Liver (tissue), 8 donors: ENCODE measurements at regions not wholly inside any gene's neighbourhood (a gene's known extent, or its start where the extent isn't known, plus 50 kb on each side); places are given as distances from the start of the nearest gene placed in this dataset.

Experiments used
- DNase-seq: peaks from one replicate; pipeline ENCODE4 v3.0.0-alpha.2; 2017; ENCODE audit warnings: low spot score
- H3K27ac ChIP-seq, 2 donors: one replicate each; pipeline ENCODE4 v1.7.0; 2013; ENCODE audit warnings: inconsistent platforms in 2 of 2, low read length in 2 of 2, control low read depth in 1 of 2, low read depth in 1 of 2, mild to moderate bottlenecking in 1 of 2
- H3K27me3 ChIP-seq, 4 donors: one replicate each; pipeline versions ENCODE4 v1.6.1 to v1.7.0; 2013; ENCODE audit warnings: low read length in 3 of 4, inconsistent platforms in 1 of 4, mild to moderate bottlenecking in 1 of 4, moderate library complexity in 1 of 4; ENCODE audit not compliant: control insufficient read depth in 4 of 4, insufficient read depth in 4 of 4
- H3K36me3 ChIP-seq, 4 donors: one replicate each; pipeline versions ENCODE4 v1.6.1 to v1.7.0; 2013; ENCODE audit warnings: low read length in 3 of 4, mild to moderate bottlenecking in 3 of 4, low read depth in 1 of 4, moderate library complexity in 1 of 4; ENCODE audit not compliant: control insufficient read depth in 4 of 4, insufficient read depth in 3 of 4
- H3K4me1 ChIP-seq, 4 donors: one replicate each; pipeline versions ENCODE4 v1.6.1 to v1.7.0; 2013; ENCODE audit warnings: low read length in 3 of 4, mild to moderate bottlenecking in 3 of 4, moderate library complexity in 1 of 4; ENCODE audit not compliant: control insufficient read depth in 4 of 4, insufficient read depth in 4 of 4
- H3K4me3 ChIP-seq, 3 donors: one replicate each; pipeline versions ENCODE4 v1.6.1 to v1.7.0; 2013; ENCODE audit warnings: low read length in 3 of 3, control low read depth in 1 of 3, low read depth in 1 of 3, mild to moderate bottlenecking in 1 of 3
- H3K9ac ChIP-seq, 2 donors: one replicate each; pipeline ENCODE4 v1.7.0; 2013; ENCODE audit warnings: low read length in 2 of 2, mild to moderate bottlenecking in 2 of 2, moderate library complexity in 2 of 2, control low read depth in 1 of 2, low read depth in 1 of 2
- H3K9me3 ChIP-seq, 4 donors: one replicate each; pipeline versions ENCODE4 v1.6.1 to v1.7.0; 2013; ENCODE audit warnings: low read length in 3 of 4; ENCODE audit not compliant: control insufficient read depth in 4 of 4
- ATF3 ChIP-seq: IDR thresholded peaks from 2 replicates; pipeline ENCODE4 v1.6.1; 2016; ENCODE audit warnings: antibody characterized with exemption
- CTCF ChIP-seq: fragments of 150-350 bp; IDR thresholded peaks from 2 replicates; pipeline ENCODE4 v1.5.1; 2017; ENCODE audit warnings: improper control_type of control experiment, low read depth, low read length; ENCODE audit not compliant: missing input control
- EGR1 ChIP-seq, 2 donors: IDR thresholded peaks; 2 replicates each; pipeline ENCODE4 v1.6.1; 2016 to 2018; ENCODE audit warnings: antibody characterized with exemption in 2 of 2, low read depth in 2 of 2
- FOXA1 ChIP-seq: IDR thresholded peaks from 2 replicates; pipeline ENCODE4 v1.6.1; 2016; ENCODE audit warnings: antibody characterized with exemption
- FOXA2 ChIP-seq: IDR thresholded peaks from 2 replicates; pipeline ENCODE4 v1.6.1; 2016; ENCODE audit warnings: antibody characterized with exemption
- GABPA ChIP-seq, 2 donors: IDR thresholded peaks in 1 of 2; conservative IDR thresholded peaks in 1 of 2; 2 replicates each; pipeline ENCODE4 v1.6.1; 2016; ENCODE audit warnings: antibody characterized with exemption in 2 of 2, mild to moderate bottlenecking in 1 of 2, moderate library complexity in 1 of 2
- HNF4A ChIP-seq, 2 donors: conservative IDR thresholded peaks; 2 replicates each; pipeline ENCODE4 v1.6.1; 2016; ENCODE audit warnings: antibody characterized with exemption in 2 of 2, mild to moderate bottlenecking in 2 of 2
- HNF4G ChIP-seq: IDR thresholded peaks from 2 replicates; pipeline ENCODE4 v1.6.1; 2016; ENCODE audit warnings: antibody characterized with exemption
- JUND ChIP-seq, 2 donors: IDR thresholded peaks; 2 replicates each; pipeline ENCODE4 v1.6.1; 2016; ENCODE audit warnings: antibody characterized with exemption in 2 of 2
- MAX ChIP-seq: IDR thresholded peaks from 2 replicates; pipeline ENCODE4 v1.6.1; 2016; ENCODE audit warnings: antibody characterized with exemption
- NR2F2 ChIP-seq: IDR thresholded peaks from 2 replicates; pipeline ENCODE4 v1.6.1; 2016; ENCODE audit warnings: antibody characterized with exemption
- RAD21 ChIP-seq, 2 donors: IDR thresholded peaks; 2 replicates each; pipeline ENCODE4 v1.6.1; 2016; ENCODE audit warnings: antibody characterized with exemption in 2 of 2, mild to moderate bottlenecking in 2 of 2
- REST ChIP-seq: IDR thresholded peaks from 2 replicates; pipeline ENCODE4 v1.6.1; 2016; ENCODE audit warnings: antibody characterized with exemption, mild to moderate bottlenecking
- RXRA ChIP-seq, 2 donors: IDR thresholded peaks; 2 replicates each; pipeline ENCODE4 v1.6.1; 2017 to 2018; ENCODE audit warnings: antibody characterized with exemption in 2 of 2, mild to moderate bottlenecking in 1 of 2
- SP1 ChIP-seq: IDR thresholded peaks from 2 replicates; pipeline ENCODE4 v1.6.1; 2018; ENCODE audit warnings: antibody characterized with exemption, mild to moderate bottlenecking
- TAF1 ChIP-seq: conservative IDR thresholded peaks from 2 replicates; pipeline ENCODE4 v1.6.1; 2016; ENCODE audit warnings: antibody characterized with exemption, mild to moderate bottlenecking
- YY1 ChIP-seq: IDR thresholded peaks from 2 replicates; pipeline ENCODE4 v1.6.1; 2016; ENCODE audit warnings: antibody characterized with exemption, mild to moderate bottlenecking
- ZBTB33 ChIP-seq: IDR thresholded peaks from 2 replicates; pipeline ENCODE4 v1.6.1; 2016; ENCODE audit warnings: antibody characterized with exemption
- WGBS: extraction: QIAGEN DNeasy Blood & Tissue Kit; methylation state at CpG from one replicate; pipeline ENCODE4 v1.1.7; 2013; 5-methylcytosine and 5-hydroxymethylcytosine counted together
- donor health status: healthy.
- donor health status: healthy.
- donor health status: healthy.
- donor health status: healthy.
- donor health status: healthy.

- Histone ChIP-seq H3K36me3 (no peaks in the 10 kb centered on the region), H3K27ac (no peak overlapping the region), H3K4me3 (no peak overlapping the region), H3K9me3 (no peaks in the 10 kb centered on the region), H3K27me3 (no peaks in the 10 kb centered on the region), H3K4me1 (no peaks in the 10 kb centered on the region), H3K9ac (no peak overlapping the region)
- WGBS: 80% methylated on average over 13 of the region's 13 CpGs
- peak; percentile 23 for DNase-seq
- no peak for TF ChIP-seq YY1
- no peak for TF ChIP-seq FOXA2
- TF ChIP-seq JUND (IDR thresholded peaks at IDR 0.05): no peak
- no peak for TF ChIP-seq HNF4G
- TF ChIP-seq ATF3: no peak
- no peak for TF ChIP-seq RAD21 (IDR thresholded peaks at IDR 0.05)
- no peak for TF ChIP-seq TAF1
- no peak for TF ChIP-seq EGR1 (IDR thresholded peaks at IDR 0.05; ENCODE audit: low read depth in 2 of 2)
Measured at GRCh38 chr5:133675376-133676154, 63.2 kb upstream of the FSTL4 start.

GRCh38 chr5:133670336-133670735 lies 58.0 kb upstream of the FSTL4 start:
- no peaks in the 10 kb centered on the region for H3K27me3 ChIP-seq
- no peaks in the 10 kb centered on the region for H3K9me3 ChIP-seq
- H3K4me3 ChIP-seq: no peak overlapping the region
- 47% methylated on average over 2 of the region's 2 CpGs for WGBS
- no peaks in the 10 kb centered on the region for H3K36me3 ChIP-seq
- no peak for DNase-seq
- H3K9ac ChIP-seq: no peak overlapping the region
- no peak for TF ChIP-seq CTCF
- TF ChIP-seq FOXA1: no peak
- TF ChIP-seq NR2F2: no peak
- no peak for TF ChIP-seq JUND (IDR thresholded peaks at IDR 0.05)
- TF ChIP-seq EGR1 (IDR thresholded peaks at IDR 0.05; ENCODE audit: low read depth in 2 of 2): no peak
- no peak for TF ChIP-seq YY1
- TF ChIP-seq TAF1: no peak
- TF ChIP-seq SP1: no peak
- no peak for TF ChIP-seq FOXA2
- TF ChIP-seq ATF3: no peak
- TF ChIP-seq HNF4A (conservative IDR thresholded peaks at IDR 0.05): no peak
- TF ChIP-seq RAD21 (IDR thresholded peaks at IDR 0.05): no peak
- TF ChIP-seq REST: no peak
- TF ChIP-seq MAX: no peak
- no peak for TF ChIP-seq ZBTB33
- TF ChIP-seq GABPA (IDR thresholded peaks at IDR 0.05 in 1 of 2, conservative IDR thresholded peaks at IDR 0.05 in 1 of 2): no peak
- no peak for TF ChIP-seq RXRA (IDR thresholded peaks at IDR 0.05)
- no peak for TF ChIP-seq HNF4G
- H3K27ac ChIP-seq: no peak overlapping the region
- H3K4me1 ChIP-seq: no peaks in the 10 kb centered on the region
